ENCODE measurements at regions not wholly inside any gene's neighbourhood (a gene's known extent, or its start where the extent isn't known, plus 50 kb on each side); places are given as distances from the start of the nearest gene placed in this dataset.

GRCh38 chr21:17406202-17406601 is 106.6 kb upstream of the CXADR start:
- TF ChIP-seq, protein P1, sequence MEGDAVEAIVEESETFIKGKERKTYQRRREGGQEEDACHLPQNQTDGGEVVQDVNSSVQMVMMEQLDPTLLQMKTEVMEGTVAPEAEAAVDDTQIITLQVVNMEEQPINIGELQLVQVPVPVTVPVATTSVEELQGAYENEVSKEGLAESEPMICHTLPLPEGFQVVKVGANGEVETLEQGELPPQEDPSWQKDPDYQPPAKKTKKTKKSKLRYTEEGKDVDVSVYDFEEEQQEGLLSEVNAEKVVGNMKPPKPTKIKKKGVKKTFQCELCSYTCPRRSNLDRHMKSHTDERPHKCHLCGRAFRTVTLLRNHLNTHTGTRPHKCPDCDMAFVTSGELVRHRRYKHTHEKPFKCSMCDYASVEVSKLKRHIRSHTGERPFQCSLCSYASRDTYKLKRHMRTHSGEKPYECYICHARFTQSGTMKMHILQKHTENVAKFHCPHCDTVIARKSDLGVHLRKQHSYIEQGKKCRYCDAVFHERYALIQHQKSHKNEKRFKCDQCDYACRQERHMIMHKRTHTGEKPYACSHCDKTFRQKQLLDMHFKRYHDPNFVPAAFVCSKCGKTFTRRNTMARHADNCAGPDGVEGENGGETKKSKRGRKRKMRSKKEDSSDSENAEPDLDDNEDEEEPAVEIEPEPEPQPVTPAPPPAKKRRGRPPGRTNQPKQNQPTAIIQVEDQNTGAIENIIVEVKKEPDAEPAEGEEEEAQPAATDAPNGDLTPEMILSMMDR (IDR thresholded peaks at IDR 0.05) = no peak
- TF ChIP-seq EP300 (IDR thresholded peaks at IDR 0.05) = no peak

Data from suprapubic skin (tissue), 3 donors.